H9 (cell line): ENCODE measurements at regions not wholly inside any gene's neighbourhood (a gene's known extent, or its start where the extent isn't known, plus 50 kb on each side); places are given as distances from the start of the nearest gene placed in this dataset.

Experiments
- DNase-seq: peaks from one replicate; pipeline ENCODE4 v3.0.0-alpha.2; 2017
- H2AFZ ChIP-seq: one replicate; pipeline ENCODE4 v1.6.1; 2013; ENCODE audit warnings: mild to moderate bottlenecking, low read length, control low read depth, moderate library complexity
- H2AK5ac ChIP-seq: 2 replicates; pipeline ENCODE4 v1.6.1; 2013; ENCODE audit warnings: low read length, control low read depth, mixed read lengths; ENCODE audit not compliant: insufficient read length
- H2BK120ac ChIP-seq: one replicate; pipeline ENCODE4 v1.6.1; 2013; ENCODE audit warnings: low read depth, mild to moderate bottlenecking, low read length, control low read depth, inconsistent platforms; ENCODE audit not compliant: poor library complexity, severe bottlenecking
- H2BK12ac ChIP-seq: 2 replicates; pipeline ENCODE4 v1.6.1; 2013; ENCODE audit warnings: low read length, control low read depth, mixed read lengths, low read depth; ENCODE audit not compliant: insufficient read length
- H2BK15ac ChIP-seq: 2 replicates; pipeline ENCODE4 v1.6.1; 2013; ENCODE audit warnings: low read depth, low read length, control low read depth
- H2BK20ac ChIP-seq: one replicate; pipeline ENCODE4 v1.6.1; 2013; ENCODE audit warnings: low read depth, mild to moderate bottlenecking, low read length, control low read depth, inconsistent platforms; ENCODE audit not compliant: poor library complexity, severe bottlenecking
- H2BK5ac ChIP-seq: 2 replicates; pipeline ENCODE4 v1.6.1; 2013; ENCODE audit warnings: low read length, control low read depth, mixed read lengths; ENCODE audit not compliant: insufficient read length
- H3K14ac ChIP-seq: 2 replicates; pipeline ENCODE4 v1.6.1; 2013; ENCODE audit warnings: low read length, control low read depth; ENCODE audit not compliant: insufficient read depth
- H3K18ac ChIP-seq: 2 replicates; pipeline ENCODE4 v1.6.1; 2013; ENCODE audit warnings: low read depth, mild to moderate bottlenecking, mixed read lengths, low read length, control low read depth; ENCODE audit not compliant: insufficient read length
- H3K23ac ChIP-seq: 2 replicates; pipeline ENCODE4 v1.6.1; 2013; ENCODE audit warnings: low read length, control low read depth, mixed read lengths, low read depth; ENCODE audit not compliant: insufficient read length
- H3K23me2 ChIP-seq: 2 replicates; pipeline ENCODE4 v1.6.1; 2013; ENCODE audit warnings: low read depth, mild to moderate bottlenecking, mixed read lengths, low read length, control low read depth; ENCODE audit not compliant: insufficient read length, poor library complexity, severe bottlenecking
- H3K27ac ChIP-seq: 2 replicates; pipeline ENCODE4 v1.5.1; 2013; ENCODE audit warnings: low read length, control low read depth, mixed read lengths, low read depth; ENCODE audit not compliant: insufficient read length
- H3K27me3 ChIP-seq: 2 replicates; pipeline ENCODE4 v1.6.1; 2013; ENCODE audit warnings: low read length, control low read depth, inconsistent platforms; ENCODE audit not compliant: insufficient read depth
- H3K4ac ChIP-seq: 2 replicates; pipeline ENCODE4 v1.6.1; 2013; ENCODE audit warnings: low read depth, mild to moderate bottlenecking, control low read depth, inconsistent platforms, low read length, moderate library complexity
- H3K4me1 ChIP-seq: 2 replicates; pipeline ENCODE4 v1.6.1; 2013; ENCODE audit warnings: low read length, control low read depth, inconsistent platforms; ENCODE audit not compliant: insufficient read depth
- H3K4me2 ChIP-seq: 2 replicates; pipeline ENCODE4 v1.6.1; 2013; ENCODE audit warnings: low read length, control low read depth, mixed read lengths; ENCODE audit not compliant: insufficient read length, insufficient read depth
- H3K56ac ChIP-seq: 2 replicates; pipeline ENCODE4 v1.6.1; 2013; ENCODE audit warnings: low read depth, mild to moderate bottlenecking, mixed read lengths, low read length, control low read depth; ENCODE audit not compliant: insufficient read length
- H3K79me1 ChIP-seq: 2 replicates; pipeline ENCODE4 v1.6.1; 2013; ENCODE audit warnings: low read depth, mild to moderate bottlenecking, moderate library complexity, low read length, control low read depth, inconsistent platforms; ENCODE audit not compliant: insufficient read depth, poor library complexity, severe bottlenecking
- H3K79me2 ChIP-seq: 2 replicates; pipeline ENCODE4 v1.6.1; 2013; ENCODE audit warnings: low read length, control low read depth, inconsistent platforms; ENCODE audit not compliant: insufficient read depth
- H3K9ac ChIP-seq: 2 replicates; pipeline ENCODE4 v1.6.1; 2013; ENCODE audit warnings: low read length, control low read depth, mixed read lengths; ENCODE audit not compliant: insufficient read length; ENCODE audit errors: extremely low read depth
- H3K9me3 ChIP-seq: one replicate; pipeline ENCODE4 v1.6.1; 2013; ENCODE audit warnings: low read depth, low read length, inconsistent platforms; ENCODE audit not compliant: control insufficient read depth
- H3T11ph ChIP-seq: one replicate; pipeline ENCODE4 v1.6.1; 2013; ENCODE audit warnings: mild to moderate bottlenecking, low read length, control low read depth, inconsistent platforms
- H4K20me1 ChIP-seq: one replicate; pipeline ENCODE4 v1.6.1; 2013; ENCODE audit not compliant: control insufficient read depth, insufficient read length, insufficient read depth
- H4K5ac ChIP-seq: 2 replicates; pipeline ENCODE4 v1.6.1; 2013; ENCODE audit warnings: low read depth, mild to moderate bottlenecking, mixed read lengths, low read length, control low read depth; ENCODE audit not compliant: insufficient read length
- H4K8ac ChIP-seq: replicated peaks from 2 replicates; pipeline ENCODE4 v1.6.1; 2013; ENCODE audit warnings: low read length, control low read depth, mixed read lengths, low read depth; ENCODE audit not compliant: insufficient read length
- H4K91ac ChIP-seq: 2 replicates; pipeline ENCODE4 v1.6.1; 2013; ENCODE audit warnings: low read depth, mild to moderate bottlenecking, moderate library complexity, mixed read lengths, low read length, control low read depth; ENCODE audit not compliant: insufficient read length
- H3K27ac Mint-ChIP-seq, 3 experiments: 2 replicates in 2 of 3; 3 replicates in 1 of 3; pipeline ENCODE4 v1.8.0; 2020 to 2021; ENCODE audit warnings: mixed read lengths in 3 of 3, mild to moderate bottlenecking in 1 of 3, moderate library complexity in 1 of 3
- H3K27me3 Mint-ChIP-seq: 2 replicates; pipeline ENCODE4 v1.8.0; 2021; ENCODE audit warnings: low read depth, mild to moderate bottlenecking, moderate library complexity, mixed read lengths
- H3K36me3 Mint-ChIP-seq, 3 experiments: 2 replicates in 2 of 3; 3 replicates in 1 of 3; pipeline ENCODE4 v1.8.0; 2020 to 2021; ENCODE audit warnings: low read depth in 3 of 3, mixed read lengths in 3 of 3; ENCODE audit not compliant: insufficient read depth in 1 of 3
- H3K4me1 Mint-ChIP-seq, 2 experiments: 2 replicates each; pipeline ENCODE4 v1.8.0; 2020; ENCODE audit warnings: mixed read lengths in 2 of 2
- H3K4me3 Mint-ChIP-seq, 2 experiments: 2 replicates in 1 of 2; 3 replicates in 1 of 2; pipeline ENCODE4 v1.8.0; 2020 to 2021; ENCODE audit warnings: mild to moderate bottlenecking in 2 of 2, mixed read lengths in 2 of 2, moderate library complexity in 1 of 2
- H3K9me3 Mint-ChIP-seq, 2 experiments: 2 replicates in 1 of 2; 3 replicates in 1 of 2; pipeline ENCODE4 v1.8.0; 2020; ENCODE audit warnings: mild to moderate bottlenecking in 2 of 2, mixed read lengths in 2 of 2, moderate library complexity in 1 of 2
- CTCF ChIP-seq: fragments of 200-600 bp; sonication (generic); conservative IDR thresholded peaks from 3 replicates; pipeline ENCODE4 v1.8.0; 2021; ENCODE audit warnings: antibody characterized with exemption, mild to moderate bottlenecking
- WGBS: extraction: QIAGEN DNeasy Blood & Tissue Kit; methylation state at CpG from one replicate; pipeline ENCODE4 v1.1.7; 2013; ENCODE audit warnings: missing lambda C conversion rate, low lambda C conversion rate, mixed read lengths; ENCODE audit not compliant: insufficient read length; ENCODE audit errors: extremely low coverage; 5-methylcytosine and 5-hydroxymethylcytosine counted together

GRCh38 chr13:84191139-84191538 lies 308.9 kb upstream of the SLITRK1 start:
- Histone ChIP-seq H2BK5ac (no peak overlapping the region), H4K91ac (no peak overlapping the region), H3K27ac (no peak overlapping the region), H3K4me1 (no peaks in the 10 kb centered on the region), H2BK120ac (no peak overlapping the region), H2BK12ac (no peak overlapping the region), H2BK20ac (no peak overlapping the region), H3K79me1 (no peaks in the 10 kb centered on the region), H3K4me2 (no peak overlapping the region), H4K20me1 (no peaks in the 10 kb centered on the region), H3K79me2 (no peaks in the 10 kb centered on the region), H3K27me3 (no peaks in the 10 kb centered on the region), H2AK5ac (no peak overlapping the region), H3K14ac (no peak overlapping the region), H3K23me2 (no peaks in the 10 kb centered on the region), H3K23ac (no peak overlapping the region), H3K9me3 (no peaks in the 10 kb centered on the region), H3K4ac (no peak overlapping the region), H2BK15ac (no peak overlapping the region), H3K18ac (no peak overlapping the region), H2AFZ (no peak overlapping the region), H4K8ac (no peak overlapping the region), H3K56ac (no peak overlapping the region), H3K9ac (no peak overlapping the region), H3T11ph (no peak overlapping the region), H4K5ac (no peak overlapping the region)
- Mint-ChIP-seq H3K4me3 (no peak overlapping the region), H3K4me1 (no peaks in the 10 kb centered on the region), H3K9me3 (no peaks in the 10 kb centered on the region), H3K36me3 (no peaks in the 10 kb centered on the region), H3K27me3 (no peaks in the 10 kb centered on the region), H3K27ac (no peak overlapping the region)
- WGBS = no CpG with 5 or more reads among the region's 4 CpGs
- TF ChIP-seq CTCF = no peak
- no peak for DNase-seq
